ENCODE measurements at regions not wholly inside any gene's neighbourhood (a gene's known extent, or its start where the extent isn't known, plus 50 kb on each side); places are given as distances from the start of the nearest gene placed in this dataset.

DNA sequence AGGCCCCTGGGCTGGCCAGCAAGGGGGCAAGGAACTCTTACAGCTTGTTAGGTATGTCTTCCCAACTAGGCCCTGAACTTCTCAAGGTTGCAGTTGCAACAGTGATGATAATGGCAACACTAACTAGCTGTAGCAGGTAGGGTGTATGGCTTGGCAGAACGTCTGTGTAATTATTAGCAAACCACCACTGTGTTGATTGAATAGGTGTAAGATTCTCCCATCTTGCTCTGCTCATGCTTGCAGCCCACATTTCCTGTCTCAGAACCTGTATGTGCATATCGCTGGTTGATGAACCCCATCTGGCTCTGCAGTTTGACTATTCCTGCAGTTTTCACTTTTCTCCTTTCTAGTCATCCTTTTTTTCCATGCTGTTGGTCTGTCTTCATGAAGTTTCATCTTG lies 178.8 kb downstream of the KATNAL1 start:
- TF ChIP-seq, protein P1, sequence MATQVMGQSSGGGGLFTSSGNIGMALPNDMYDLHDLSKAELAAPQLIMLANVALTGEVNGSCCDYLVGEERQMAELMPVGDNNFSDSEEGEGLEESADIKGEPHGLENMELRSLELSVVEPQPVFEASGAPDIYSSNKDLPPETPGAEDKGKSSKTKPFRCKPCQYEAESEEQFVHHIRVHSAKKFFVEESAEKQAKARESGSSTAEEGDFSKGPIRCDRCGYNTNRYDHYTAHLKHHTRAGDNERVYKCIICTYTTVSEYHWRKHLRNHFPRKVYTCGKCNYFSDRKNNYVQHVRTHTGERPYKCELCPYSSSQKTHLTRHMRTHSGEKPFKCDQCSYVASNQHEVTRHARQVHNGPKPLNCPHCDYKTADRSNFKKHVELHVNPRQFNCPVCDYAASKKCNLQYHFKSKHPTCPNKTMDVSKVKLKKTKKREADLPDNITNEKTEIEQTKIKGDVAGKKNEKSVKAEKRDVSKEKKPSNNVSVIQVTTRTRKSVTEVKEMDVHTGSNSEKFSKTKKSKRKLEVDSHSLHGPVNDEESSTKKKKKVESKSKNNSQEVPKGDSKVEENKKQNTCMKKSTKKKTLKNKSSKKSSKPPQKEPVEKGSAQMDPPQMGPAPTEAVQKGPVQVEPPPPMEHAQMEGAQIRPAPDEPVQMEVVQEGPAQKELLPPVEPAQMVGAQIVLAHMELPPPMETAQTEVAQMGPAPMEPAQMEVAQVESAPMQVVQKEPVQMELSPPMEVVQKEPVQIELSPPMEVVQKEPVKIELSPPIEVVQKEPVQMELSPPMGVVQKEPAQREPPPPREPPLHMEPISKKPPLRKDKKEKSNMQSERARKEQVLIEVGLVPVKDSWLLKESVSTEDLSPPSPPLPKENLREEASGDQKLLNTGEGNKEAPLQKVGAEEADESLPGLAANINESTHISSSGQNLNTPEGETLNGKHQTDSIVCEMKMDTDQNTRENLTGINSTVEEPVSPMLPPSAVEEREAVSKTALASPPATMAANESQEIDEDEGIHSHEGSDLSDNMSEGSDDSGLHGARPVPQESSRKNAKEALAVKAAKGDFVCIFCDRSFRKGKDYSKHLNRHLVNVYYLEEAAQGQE (IDR thresholded peaks at IDR 0.05; ENCODE audit: unreplicated experiment), result no peak
- TF ChIP-seq, protein P2, sequence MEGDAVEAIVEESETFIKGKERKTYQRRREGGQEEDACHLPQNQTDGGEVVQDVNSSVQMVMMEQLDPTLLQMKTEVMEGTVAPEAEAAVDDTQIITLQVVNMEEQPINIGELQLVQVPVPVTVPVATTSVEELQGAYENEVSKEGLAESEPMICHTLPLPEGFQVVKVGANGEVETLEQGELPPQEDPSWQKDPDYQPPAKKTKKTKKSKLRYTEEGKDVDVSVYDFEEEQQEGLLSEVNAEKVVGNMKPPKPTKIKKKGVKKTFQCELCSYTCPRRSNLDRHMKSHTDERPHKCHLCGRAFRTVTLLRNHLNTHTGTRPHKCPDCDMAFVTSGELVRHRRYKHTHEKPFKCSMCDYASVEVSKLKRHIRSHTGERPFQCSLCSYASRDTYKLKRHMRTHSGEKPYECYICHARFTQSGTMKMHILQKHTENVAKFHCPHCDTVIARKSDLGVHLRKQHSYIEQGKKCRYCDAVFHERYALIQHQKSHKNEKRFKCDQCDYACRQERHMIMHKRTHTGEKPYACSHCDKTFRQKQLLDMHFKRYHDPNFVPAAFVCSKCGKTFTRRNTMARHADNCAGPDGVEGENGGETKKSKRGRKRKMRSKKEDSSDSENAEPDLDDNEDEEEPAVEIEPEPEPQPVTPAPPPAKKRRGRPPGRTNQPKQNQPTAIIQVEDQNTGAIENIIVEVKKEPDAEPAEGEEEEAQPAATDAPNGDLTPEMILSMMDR (conservative IDR thresholded peaks at IDR 0.05; ENCODE audit: low read depth in 2 of 2), result no peak

Data from GM23338 (cell line).